ENCODE measurements at regions not wholly inside any gene's neighbourhood (a gene's known extent, or its start where the extent isn't known, plus 50 kb on each side); places are given as distances from the start of the nearest gene placed in this dataset.

DNA sequence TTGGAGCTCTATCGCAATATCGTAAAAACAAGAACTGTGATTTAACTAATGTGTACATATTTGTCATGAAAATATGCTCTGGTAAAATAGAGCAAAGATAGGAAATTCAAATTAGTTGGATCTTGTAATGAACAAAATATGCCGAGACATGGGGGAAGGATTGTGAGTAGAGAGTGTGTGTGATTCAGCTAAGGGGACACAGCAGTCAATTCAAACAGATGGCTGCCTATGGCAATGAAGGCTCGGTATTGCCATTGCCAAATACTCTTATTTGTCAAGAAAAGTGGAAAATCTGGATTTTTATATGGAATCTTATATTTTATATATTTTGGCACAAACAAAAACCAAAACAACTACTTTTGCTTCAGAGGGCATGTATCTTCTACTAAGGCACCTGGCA lies 227.3 kb upstream of the BCHE start:
- TF ChIP-seq EZH2phosphoT487 (IDR thresholded peaks at IDR 0.05; ENCODE audit: insufficient read depth, low read depth) (no peak), EZH2 (IDR thresholded peaks at IDR 0.05; ENCODE audit: insufficient read depth, poor library complexity, severe bottlenecking) (no peak)
